SW480 (cell line): ENCODE measurements at regions not wholly inside any gene's neighbourhood (a gene's known extent, or its start where the extent isn't known, plus 50 kb on each side); places are given as distances from the start of the nearest gene placed in this dataset.
"Not testable (repeated sequence)": the region's sequence is repeated elsewhere in the genome, so short reads cannot be mapped to it uniquely, and the experiment has no call there.

Experiments
- DNase-seq: peaks from one replicate; pipeline ENCODE4 v3.0.0-alpha.2; 2016; ENCODE audit warnings: low spot score

DNA sequence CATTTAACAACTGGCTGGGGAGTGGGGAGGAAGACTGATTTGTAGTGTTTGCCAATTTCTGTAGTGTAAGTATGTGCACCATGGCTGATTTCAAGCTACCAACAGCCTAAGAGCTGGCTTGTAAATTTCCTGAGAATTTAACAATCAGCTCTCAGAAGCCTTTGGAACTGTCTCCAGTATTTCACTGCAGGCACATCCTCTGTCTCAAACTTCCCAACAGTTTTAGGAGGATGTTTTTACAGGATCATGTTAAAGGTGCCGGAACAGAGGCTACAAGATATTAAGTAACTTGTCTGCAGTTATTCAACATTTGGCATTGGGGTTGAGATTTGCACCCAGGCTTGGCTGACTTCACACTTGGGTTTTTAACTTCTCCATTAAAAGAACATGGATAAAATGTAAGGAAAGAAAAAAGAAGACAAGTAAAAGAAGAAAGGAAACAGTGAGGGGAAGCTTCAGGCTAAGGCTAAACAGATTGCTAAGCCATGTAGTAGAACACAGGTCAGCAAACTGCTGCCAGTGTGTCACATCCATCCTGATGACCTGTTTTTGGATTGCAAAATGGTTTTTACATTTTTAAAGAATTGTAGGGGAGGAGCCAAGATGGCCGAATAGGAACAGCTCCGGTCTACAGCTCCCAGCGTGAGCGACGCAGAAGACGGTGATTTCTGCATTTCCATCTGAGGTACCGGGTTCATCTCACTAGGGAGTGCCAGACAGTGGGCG is 204.8 kb upstream of the SESN3 start:
- no peak for DNase-seq

DNA sequence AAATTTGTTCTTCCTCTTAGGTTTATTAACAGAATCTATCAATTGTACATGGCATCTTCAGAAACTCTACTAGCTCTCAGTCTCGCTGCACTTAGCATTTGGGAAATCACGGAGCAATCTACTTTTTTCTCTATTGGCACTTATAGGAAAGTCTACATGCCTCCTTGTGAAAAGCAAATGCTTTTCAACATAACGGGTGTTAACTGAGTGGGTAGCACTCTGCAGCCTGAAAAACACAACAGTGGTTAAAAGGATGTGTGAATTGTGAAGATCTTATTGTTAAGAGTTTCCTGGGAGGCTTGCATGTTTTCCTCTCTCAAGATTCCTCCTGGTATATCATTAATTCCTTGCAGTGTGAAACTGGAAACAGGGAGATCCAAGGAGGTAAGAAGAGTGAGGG is 204.2 kb upstream of the SESN3 start:
- no peak for DNase-seq

DNA sequence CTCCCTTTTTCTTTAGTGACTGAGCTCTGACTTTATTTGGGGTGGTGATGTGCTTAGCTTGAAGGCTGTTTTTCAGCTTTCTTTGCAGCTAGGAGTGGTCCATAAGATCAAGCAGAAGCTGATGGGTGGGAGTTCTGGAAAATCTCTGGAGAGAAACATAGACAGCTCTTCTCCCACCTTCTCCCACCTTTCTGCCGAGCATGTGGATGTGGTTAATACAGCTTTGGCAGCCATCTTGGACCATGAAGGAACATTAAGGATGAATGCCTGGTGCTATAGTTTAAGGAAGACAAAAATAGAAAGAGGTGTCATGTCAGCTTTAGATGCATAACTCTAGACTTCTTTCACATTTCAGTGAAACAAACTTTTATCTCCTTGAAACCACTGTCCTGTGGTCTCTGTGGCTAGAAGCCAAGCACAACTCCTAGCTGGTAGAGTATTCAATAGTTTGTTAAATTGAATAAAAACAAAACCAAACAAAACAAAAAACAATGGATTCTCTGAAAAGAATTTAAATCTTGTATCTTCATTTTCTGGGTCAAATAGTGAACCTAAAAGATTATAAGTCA is 203.6 kb upstream of the SESN3 start:
- no peak for DNase-seq

DNA sequence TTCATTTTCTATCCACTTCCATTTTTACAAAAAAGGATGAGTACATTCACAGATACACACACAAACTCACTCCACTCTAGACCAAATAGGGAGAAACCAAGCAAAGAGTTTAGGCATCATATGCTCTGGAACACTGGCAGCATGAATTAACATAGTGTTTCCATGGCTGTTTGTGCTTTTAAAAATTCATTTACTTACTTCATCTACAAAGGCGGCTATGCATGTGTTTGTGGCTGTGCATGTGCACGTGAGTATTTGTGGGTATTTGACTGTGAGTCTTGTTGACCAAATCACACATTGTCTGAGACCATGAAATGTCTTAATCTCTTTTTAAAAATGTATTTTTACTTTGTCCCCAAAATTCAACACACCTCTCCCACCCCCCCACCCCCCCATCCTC is 203.0 kb upstream of the SESN3 start:
- no peak for DNase-seq

DNA sequence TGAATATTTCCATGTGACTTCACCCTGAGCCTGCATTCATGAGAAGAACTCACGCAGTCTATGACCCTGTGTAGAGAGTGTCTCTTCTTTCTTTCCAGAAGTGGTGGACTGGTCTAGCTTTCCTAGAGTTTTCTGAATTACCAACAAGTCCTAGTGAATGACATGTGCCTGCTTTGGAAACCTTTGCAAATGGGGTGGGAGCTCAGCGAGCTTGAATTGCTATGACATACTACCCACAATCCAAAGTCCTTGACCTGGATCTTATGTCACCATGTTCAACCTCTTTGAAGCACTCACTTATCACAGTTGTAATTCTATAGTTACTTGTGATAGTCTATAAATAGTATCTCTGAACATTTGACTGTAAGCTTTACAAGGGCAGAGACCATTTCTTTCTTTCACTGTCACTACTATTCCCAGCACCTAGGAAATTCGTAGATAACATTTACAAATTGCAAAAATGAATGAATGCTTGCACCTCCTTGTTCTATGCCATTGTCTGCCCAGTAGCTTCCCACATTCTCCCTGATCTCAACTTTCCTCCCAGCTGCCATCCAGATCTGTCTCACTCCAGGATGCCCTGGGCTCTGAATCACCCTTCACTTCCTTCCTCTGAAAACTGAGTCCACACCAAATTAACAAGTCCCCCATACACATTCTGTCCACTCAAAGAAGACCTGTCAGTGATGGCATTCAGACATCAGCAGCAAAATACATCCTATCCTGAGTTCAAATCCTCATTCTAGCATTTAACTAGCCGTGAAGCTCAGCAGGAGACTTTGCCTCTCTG is 201.9 kb upstream of the SESN3 start:
- DNase-seq: no peak

DNA sequence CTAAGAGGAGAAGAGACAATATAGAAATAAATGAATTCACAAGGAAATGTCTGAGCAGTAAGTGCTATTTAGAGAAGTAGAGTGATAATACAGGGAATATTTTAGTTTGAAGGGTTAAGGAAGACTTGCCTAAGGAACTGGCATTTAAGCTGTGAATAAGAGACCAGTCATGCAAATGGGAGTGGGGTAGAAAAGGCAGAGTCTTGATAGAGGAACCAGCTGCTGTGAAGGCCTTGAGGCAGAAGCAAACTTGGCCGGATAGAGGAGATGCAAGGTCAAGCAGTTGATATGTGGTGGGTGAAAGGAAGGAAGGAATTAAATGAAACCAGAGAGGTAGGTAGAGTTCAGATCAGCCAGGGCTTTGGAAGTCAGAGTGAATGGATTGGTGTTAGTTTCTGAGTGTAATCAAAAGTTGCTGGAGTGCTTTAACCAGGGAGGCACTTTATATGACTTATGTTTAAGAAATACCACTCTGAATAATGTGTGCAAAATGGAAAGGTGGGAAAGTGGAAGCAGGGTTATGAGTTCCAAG is 198.4 kb upstream of the SESN3 start:
- DNase-seq: no peak

DNA sequence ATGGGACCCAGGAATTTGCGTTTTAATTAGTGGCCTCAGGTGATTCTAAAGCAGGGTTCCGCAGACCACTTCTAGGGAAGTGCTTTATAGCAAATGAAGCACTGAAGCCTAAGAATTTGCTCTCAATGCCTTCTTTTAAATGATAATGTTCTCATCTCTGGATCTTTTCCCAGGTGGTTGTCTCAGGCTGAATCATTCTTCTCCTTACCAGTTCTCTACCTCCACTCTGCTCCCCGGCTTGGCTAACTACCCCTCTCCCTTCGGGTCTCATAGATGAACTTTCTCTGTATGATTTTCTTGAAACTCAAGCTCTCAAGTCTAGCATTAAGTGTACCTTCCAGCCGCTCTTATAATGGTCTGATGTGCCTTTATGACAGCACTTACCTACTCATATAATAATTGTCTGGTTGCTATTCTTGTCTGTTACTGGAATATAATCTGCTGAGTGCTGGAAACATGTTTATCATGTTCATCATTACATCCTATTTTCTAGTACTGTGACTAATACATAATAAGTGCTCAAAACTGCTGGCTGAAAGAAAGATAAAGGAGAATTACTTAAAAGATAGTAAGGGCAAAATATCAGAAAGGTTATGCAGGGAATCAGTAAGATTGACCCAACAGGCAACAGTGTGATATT is 195.9 kb upstream of the SESN3 start:
- no peak for DNase-seq

DNA sequence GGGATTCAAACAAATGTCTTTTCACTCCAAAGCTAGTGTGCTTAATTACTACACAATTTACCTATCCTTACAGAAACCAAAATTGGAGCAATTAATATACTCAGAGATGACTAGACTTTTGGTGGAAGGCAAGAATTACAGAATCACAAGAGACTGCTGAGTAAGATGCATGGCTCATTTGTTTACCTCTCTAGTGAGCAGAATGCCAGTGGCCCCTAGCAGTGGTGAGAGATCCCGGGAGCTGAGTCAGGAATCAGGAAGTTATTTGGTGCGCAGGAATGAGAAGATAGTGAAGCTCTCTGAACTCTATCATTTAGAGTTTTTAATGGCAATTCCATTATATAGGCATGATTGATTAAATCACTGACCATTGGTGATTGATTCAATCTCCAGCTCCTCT is 188.9 kb upstream of the SESN3 start:
- no peak for DNase-seq

DNA sequence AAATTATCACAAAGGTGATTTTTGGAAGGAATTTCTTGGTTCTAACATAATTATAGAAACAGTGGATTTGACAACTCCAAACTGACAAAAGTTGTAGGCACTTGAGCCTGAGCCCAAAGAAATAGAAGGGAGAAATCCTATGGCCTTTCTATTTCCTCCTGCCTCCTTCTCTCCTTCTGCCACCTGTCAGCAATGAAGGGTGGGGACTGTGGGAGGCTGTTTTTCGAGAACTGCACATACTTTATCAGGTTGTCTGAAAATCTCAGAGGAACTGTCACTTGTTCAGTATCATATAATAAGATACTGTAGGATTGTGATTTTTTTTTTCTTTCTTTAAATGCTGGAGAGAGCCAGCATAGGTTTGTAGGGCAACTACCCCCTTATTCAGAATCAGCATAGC is 187.9 kb upstream of the SESN3 start:
- no peak for DNase-seq

DNA sequence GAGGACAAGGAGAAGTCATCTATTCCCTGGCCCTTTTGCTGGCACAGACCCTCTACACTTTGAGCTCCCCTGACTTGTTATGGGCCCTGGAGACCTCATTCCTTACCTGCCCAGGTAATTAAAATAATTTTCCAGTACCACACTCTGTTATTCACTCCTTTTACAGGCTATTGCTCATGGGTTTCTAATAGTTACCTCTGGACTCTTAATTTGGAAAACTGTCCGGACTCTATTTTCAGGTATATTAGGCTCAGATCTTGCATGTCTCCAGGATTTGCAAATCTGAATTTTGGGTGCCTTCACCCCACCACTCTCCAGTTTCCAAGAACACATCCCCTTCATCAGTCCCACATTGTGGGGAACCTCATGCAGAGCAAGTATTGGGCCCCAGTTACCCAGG is 186.8 kb upstream of the SESN3 start:
- no peak for DNase-seq

DNA sequence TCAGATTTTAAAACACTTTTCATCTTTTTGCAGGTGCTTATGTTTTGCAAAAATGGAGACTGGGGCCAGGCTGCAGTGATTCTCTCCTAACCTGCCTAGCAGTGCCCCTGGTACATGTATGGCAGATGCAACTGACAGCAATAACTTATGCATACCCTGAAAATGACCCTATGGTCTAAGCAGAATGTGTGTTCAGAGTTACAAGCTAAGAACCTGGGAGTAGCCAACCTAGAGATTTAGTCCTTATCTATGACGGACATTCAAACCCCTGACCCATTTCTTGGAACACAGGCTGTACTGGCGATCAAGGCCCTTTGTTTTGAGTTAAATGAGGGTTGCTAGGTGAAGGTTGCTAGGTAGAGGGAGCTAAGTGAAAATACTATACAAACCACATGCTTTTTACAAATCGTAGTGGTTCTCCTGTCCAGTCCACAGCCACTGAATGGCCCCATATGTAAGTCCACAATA is 184.9 kb upstream of the SESN3 start:
- DNase-seq: no peak

DNA sequence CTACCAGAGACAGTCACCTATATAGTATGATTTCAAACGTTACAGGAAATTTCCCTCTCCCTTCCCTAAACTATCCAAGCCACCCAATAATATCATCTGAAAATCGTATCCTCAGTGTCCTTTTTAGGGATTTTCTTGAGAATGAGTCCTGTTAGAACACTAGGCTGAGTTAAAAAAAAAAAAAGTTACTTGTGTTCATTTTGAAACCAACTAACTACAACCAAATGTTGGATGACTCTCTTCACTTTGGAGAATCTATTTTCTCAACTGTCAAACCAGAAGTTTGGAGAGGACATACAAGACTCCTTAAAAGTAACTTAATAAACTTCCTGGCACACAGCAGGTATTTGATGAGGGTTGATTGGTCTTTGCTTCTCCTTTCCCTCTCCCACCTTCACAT is 183.2 kb upstream of the SESN3 start:
- DNase-seq: no peak

DNA sequence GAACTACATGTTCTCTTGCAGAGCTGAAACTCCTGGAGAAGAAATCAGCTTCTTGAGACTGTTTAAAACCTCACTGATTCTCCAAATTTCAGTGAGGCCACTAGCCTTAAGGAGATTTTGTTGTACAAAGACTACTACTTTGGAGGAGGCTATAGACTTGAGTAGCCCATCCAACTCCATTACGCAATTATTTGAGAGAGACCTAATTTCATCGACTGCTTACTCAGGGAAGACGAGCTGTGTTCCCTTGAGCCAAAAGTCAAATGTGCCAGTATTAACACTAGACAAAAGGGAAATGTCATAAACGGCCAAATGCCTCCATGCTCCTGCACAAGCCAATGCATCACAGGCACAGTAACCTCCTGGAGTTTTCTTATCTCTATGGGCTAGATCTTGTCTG is 182.8 kb upstream of the SESN3 start:
- DNase-seq: no peak

DNA sequence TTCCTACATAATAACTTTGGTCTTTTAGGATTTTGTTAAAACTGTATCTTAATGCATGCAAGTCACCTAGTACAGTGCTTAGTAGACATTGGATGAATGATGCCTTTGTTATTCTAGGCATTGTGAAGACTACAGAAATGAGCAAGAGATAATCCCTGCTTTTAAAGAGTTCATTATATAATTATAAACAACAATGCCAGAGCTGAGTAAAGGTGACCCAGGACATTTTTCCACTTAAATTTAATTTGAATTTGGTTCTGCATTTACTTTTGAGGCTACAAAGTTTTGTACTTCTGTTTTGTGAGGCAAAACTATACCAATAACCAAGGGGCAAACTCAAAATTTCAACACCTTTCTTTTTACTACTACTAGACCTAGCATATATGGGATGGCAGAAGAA is 182.0 kb upstream of the SESN3 start:
- no peak for DNase-seq

DNA sequence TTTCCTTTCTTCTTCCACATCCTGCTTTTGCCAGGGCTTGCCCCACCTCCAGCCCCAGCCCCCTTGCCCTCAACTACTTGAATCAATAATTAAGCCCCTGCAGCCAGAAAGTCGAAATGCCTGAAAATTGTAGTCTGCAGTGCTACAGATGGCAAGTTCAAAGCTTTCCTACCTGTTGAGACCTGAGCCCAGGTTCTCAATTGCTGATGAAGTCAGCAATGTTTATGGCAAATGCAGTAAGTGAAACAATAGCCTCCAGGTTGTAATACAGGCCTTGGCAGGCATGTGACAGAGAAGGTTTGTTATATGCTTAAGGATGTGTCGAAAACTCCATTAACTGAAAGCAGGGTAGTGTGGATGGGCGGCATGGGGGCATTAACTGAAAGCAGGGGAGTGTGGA is 181.1 kb upstream of the SESN3 start:
- no peak for DNase-seq

DNA sequence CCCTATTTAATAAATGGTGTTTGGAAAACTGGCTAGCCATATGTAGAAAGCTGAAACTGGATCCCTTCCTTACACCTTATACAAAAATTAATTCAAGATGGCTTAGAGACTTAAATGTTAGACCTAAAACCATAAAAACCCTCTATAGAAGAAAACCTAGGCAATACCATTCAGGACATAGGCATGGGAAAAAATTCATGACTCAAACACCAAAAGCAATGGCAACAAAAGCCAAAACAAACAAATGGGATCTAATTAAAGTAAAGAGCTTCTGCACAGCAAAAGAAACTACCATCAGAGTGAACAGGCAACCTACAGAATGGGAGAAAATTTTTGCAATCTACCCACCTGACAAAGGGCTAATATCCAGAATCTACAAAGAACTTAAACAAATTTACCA is 179.7 kb upstream of the SESN3 start:
- DNase-seq: not testable (repeated sequence)

DNA sequence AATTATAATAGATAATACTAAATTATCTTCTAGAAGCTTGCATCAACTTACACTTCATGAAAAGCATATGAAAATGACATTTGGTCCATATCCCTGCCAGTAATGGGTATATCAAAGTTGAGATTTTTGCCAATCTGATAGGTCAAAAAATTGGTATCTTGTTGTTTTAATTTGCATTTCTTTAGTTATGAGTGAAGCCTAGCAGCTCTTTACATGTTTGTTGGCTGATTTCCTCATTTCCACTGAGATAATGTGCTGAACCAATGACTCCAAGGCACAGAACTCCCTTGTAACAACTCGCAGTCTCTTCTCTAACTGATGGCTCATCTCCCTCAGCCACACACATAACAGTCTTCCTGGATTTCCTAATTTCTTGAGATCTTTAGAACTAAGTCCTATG is 175.3 kb upstream of the SESN3 start:
- DNase-seq: no peak

DNA sequence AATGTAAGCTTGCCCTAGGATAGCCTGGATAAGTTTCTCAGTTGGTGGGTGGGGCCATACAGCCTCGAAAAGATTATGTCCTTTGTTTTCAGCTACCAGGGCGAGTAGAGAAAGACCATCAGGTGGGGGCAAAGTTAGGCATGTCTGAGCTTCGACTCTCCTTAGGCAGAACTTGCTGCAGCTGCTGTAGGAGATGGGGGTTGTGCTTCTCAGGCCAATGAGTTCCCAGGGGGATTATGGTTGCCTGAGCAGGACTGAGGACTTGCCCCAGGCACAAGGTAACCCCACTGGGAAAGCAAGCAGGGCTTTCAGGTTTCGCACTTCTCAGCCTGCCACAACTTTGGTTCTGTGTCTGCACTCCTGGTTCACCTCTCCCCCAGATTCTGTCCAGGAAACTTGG is 173.4 kb upstream of the SESN3 start:
- DNase-seq: no peak

DNA sequence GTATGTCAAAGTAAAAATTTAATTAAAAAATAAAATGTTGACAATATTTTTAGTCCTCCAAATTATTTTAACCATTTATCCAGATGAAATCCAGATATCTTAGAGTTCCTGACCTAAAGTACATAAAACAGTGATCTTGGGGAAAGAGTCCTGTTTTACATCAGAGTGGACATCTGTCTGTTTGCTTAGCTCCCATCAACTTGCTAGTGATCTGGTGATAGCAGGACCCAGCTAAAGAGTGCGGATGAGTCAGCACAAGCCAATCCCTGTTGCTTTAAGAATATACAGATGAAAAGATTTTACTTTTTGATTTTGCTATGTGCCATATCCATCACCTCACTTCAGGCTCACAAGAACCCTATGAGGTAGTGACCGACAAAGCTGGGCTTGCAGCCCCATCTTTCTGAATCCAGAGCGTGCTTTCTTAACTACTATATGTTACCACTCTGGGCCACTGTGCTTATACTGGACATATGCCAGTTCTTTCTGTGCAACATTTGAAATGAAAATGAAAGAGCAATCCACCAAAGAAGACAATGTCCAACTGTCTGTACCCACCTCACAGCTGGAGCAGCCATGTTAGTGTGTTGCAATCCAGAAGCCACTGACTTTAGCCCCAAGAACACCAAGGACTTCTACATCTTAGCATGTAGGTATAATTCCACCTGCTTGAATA is 167.6 kb upstream of the SESN3 start:
- DNase-seq: peak; percentile 18

DNA sequence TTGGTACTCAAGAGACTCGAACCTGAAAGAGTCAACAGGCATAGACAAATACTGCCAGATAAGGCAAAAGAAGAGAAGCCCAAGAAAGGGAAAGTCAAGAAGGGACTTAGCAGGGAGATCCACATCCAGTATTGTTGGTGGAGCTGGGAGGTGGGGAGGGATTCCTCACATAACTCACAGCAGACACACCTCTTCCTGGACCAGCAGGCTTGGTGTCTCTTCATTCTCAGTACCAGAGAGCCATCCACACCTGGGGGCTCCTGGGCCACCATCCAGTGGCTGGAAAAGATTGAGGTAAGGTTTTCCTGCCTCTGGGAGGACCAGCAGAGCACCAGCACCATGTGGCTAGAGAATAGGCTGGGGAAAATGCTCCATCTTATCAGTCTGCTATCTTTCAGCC is 161.6 kb upstream of the SESN3 start:
- DNase-seq: no peak

DNA sequence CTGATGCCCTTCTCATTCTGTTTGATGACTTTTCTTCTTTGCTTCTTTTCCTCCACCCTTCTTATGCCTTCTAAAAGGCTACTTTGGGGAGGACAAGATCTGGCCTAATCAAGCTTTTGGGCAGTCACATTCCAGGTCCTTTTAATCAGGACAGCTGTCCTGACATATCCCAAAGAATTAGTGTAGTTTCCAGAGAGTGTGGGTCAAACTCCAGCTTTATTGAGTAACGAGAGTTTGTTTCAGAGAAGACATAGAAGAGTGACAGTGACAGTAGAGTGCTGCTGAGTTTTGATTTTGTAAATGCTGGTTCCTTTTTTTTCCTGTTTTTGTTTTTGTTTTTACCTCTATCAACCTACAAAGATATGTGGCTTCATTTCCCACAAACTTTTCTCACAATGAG is 158.4 kb upstream of the SESN3 start:
- no peak for DNase-seq

DNA sequence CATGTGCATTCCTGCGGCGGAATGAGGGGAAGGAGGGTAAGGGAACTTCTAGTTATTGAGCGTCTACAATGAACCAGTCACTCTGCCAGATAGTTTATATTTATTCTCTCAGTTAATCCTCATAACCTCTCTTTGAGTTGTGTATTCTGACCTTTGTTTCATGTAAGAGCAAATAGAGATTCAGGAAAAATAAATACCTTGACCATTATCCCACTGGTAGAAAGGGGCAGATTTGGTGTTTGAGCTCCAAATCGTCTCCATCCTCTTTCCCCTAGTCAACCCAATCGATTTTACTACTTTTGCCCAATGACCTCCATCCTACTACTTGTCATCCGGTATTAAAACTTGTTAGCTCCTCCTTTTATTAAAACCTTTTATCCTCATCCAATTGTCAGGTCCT is 157.1 kb upstream of the SESN3 start:
- no peak for DNase-seq
